ENCODE measurements at regions not wholly inside any gene's neighbourhood (a gene's known extent, or its start where the extent isn't known, plus 50 kb on each side); places are given as distances from the start of the nearest gene placed in this dataset.
A peak's percentile ranks its signal among the peaks of the same experiment; 100 is the strongest.
"Not testable (repeated sequence)": the region's sequence is repeated elsewhere in the genome, so short reads cannot be mapped to it uniquely, and the experiment has no call there.

GRCh38 chr1:112855152-112855828 is 100.7 kb downstream of the SLC16A1 start:
- Histone ChIP-seq H3K9ac (ENCODE audit: low read depth, low read length) (peak overlapping the region; percentile 22; the same call in 1 of the 2 replicates), H3K4me1 (ENCODE audit: insufficient read depth, low read length) (peaks cover 10% of the 10 kb centered on the region), H3K36me3 (ENCODE audit: insufficient read depth, low read length) (no peaks in the 10 kb centered on the region)

GRCh38 chr1:112854368-112854984 is 101.5 kb downstream of the SLC16A1 start:
- not testable (repeated sequence) for H3K4me1 ChIP-seq (ENCODE audit: insufficient read depth, low read length); H3K36me3 ChIP-seq (ENCODE audit: insufficient read depth, low read length); H3K9me3 ChIP-seq (ENCODE audit: control insufficient read depth, insufficient read depth, low read length)
- H3K9ac ChIP-seq (ENCODE audit: low read depth, low read length) = peak overlapping the region; percentile 22; the same call in 1 of the 2 replicates

More at GRCh38 chr1:112855152-112855828, 100.7 kb downstream of the SLC16A1 start:
- no peaks in the 10 kb centered on the region for H3K9me3 ChIP-seq (ENCODE audit: control insufficient read depth, insufficient read depth, low read length)

- not testable (repeated sequence) for H3K4me1 ChIP-seq (ENCODE audit: insufficient read depth, low read length); H3K9me3 ChIP-seq (ENCODE audit: control insufficient read depth, insufficient read depth, low read length); H3K36me3 ChIP-seq (ENCODE audit: insufficient read depth, low read length); H3K9ac ChIP-seq (ENCODE audit: low read depth, low read length)
Observed at GRCh38 chr1:112853915-112854314, 102.1 kb downstream of the SLC16A1 start.

- H3K9me3 ChIP-seq (ENCODE audit: control insufficient read depth, insufficient read depth, low read length) = no peaks in the 10 kb centered on the region
Observed at GRCh38 chr1:112852934-112853333, 103.1 kb downstream of the SLC16A1 start.

GRCh38 chr1:112852276-112852675 is 103.7 kb downstream of the SLC16A1 start:
- Histone ChIP-seq H3K4me1 (ENCODE audit: insufficient read depth, low read length) (peaks cover 8% of the 10 kb centered on the region), H3K9ac (ENCODE audit: low read depth, low read length) (no peak overlapping the region), H3K36me3 (ENCODE audit: insufficient read depth, low read length) (no peaks in the 10 kb centered on the region), H3K9me3 (ENCODE audit: control insufficient read depth, insufficient read depth, low read length) (no peaks in the 10 kb centered on the region)

More at GRCh38 chr1:112852934-112853333, 103.1 kb downstream of the SLC16A1 start:
- H3K9ac ChIP-seq (ENCODE audit: low read depth, low read length) = no peak overlapping the region
- H3K4me1 ChIP-seq (ENCODE audit: insufficient read depth, low read length) = peaks cover 10% of the 10 kb centered on the region
- no peaks in the 10 kb centered on the region for H3K36me3 ChIP-seq (ENCODE audit: insufficient read depth, low read length)

- Histone ChIP-seq H3K9ac (ENCODE audit: low read depth, low read length) (peak overlapping the region; percentile 56; the same call in 1 of the 2 replicates), H3K9me3 (ENCODE audit: control insufficient read depth, insufficient read depth, low read length) (no peaks in the 10 kb centered on the region), H3K36me3 (ENCODE audit: insufficient read depth, low read length) (no peaks in the 10 kb centered on the region), H3K4me1 (ENCODE audit: insufficient read depth, low read length) (peaks cover 8% of the 10 kb centered on the region; the same call in 1 of the 2 replicates)
Observed at GRCh38 chr1:112850034-112850757, 105.8 kb downstream of the SLC16A1 start.

GRCh38 chr1:112849425-112850033 is 106.5 kb downstream of the SLC16A1 start:
- H3K9me3 ChIP-seq (ENCODE audit: control insufficient read depth, insufficient read depth, low read length) = no peaks in the 10 kb centered on the region
- H3K4me1 ChIP-seq (ENCODE audit: insufficient read depth, low read length) = peaks cover 6% of the 10 kb centered on the region
- peak overlapping the region; percentile 56; the same call in 1 of the 2 replicates for H3K9ac ChIP-seq (ENCODE audit: low read depth, low read length)
- no peaks in the 10 kb centered on the region for H3K36me3 ChIP-seq (ENCODE audit: insufficient read depth, low read length)

GRCh38 chr1:112841825-112842224 is 114.2 kb downstream of the SLC16A1 start:
- H3K9me3 ChIP-seq (ENCODE audit: control insufficient read depth, insufficient read depth, low read length) = no peaks in the 10 kb centered on the region
- peaks cover 13% of the 10 kb centered on the region for H3K4me1 ChIP-seq (ENCODE audit: insufficient read depth, low read length)

GRCh38 chr1:112840631-112841624 is 115.1 kb downstream of the SLC16A1 start:
- Histone ChIP-seq H3K9ac (ENCODE audit: low read depth, low read length) (no peak overlapping the region), H3K4me1 (ENCODE audit: insufficient read depth, low read length) (peaks cover 13% of the 10 kb centered on the region), H3K9me3 (ENCODE audit: control insufficient read depth, insufficient read depth, low read length) (no peaks in the 10 kb centered on the region), H3K36me3 (ENCODE audit: insufficient read depth, low read length) (no peaks in the 10 kb centered on the region)

More at GRCh38 chr1:112841825-112842224, 114.2 kb downstream of the SLC16A1 start:
- Histone ChIP-seq H3K36me3 (ENCODE audit: insufficient read depth, low read length) (no peaks in the 10 kb centered on the region), H3K9ac (ENCODE audit: low read depth, low read length) (no peak overlapping the region)

GRCh38 chr1:112836642-112837041 is 119.4 kb downstream of the SLC16A1 start:
- no peak overlapping the region for H3K9ac ChIP-seq (ENCODE audit: low read depth, low read length)
- H3K36me3 ChIP-seq (ENCODE audit: insufficient read depth, low read length) = no peaks in the 10 kb centered on the region; the same call in 1 of the 2 replicates
- H3K4me1 ChIP-seq (ENCODE audit: insufficient read depth, low read length) = peaks cover 7% of the 10 kb centered on the region
- H3K9me3 ChIP-seq (ENCODE audit: control insufficient read depth, insufficient read depth, low read length) = no peaks in the 10 kb centered on the region

GRCh38 chr1:112833806-112834205 is 118.7 kb upstream of the PPM1J start:
- Histone ChIP-seq H3K9ac (ENCODE audit: low read depth, low read length) (no peak overlapping the region), H3K36me3 (ENCODE audit: insufficient read depth, low read length) (no peaks in the 10 kb centered on the region; the same call in 1 of the 2 replicates), H3K4me1 (ENCODE audit: insufficient read depth, low read length) (no peaks in the 10 kb centered on the region), H3K9me3 (ENCODE audit: control insufficient read depth, insufficient read depth, low read length) (no peaks in the 10 kb centered on the region)

- not testable (repeated sequence) for H3K9ac ChIP-seq (ENCODE audit: low read depth, low read length); H3K4me1 ChIP-seq (ENCODE audit: insufficient read depth, low read length)
Observed at GRCh38 chr1:112832259-112832658, 117.1 kb upstream of the PPM1J start.

GRCh38 chr1:112829691-112830090 is 114.6 kb upstream of the PPM1J start:
- peaks cover 15% of the 10 kb centered on the region for H3K4me1 ChIP-seq (ENCODE audit: insufficient read depth, low read length)
- not testable (repeated sequence) for H3K36me3 ChIP-seq (ENCODE audit: insufficient read depth, low read length); H3K9me3 ChIP-seq (ENCODE audit: control insufficient read depth, insufficient read depth, low read length); H3K9ac ChIP-seq (ENCODE audit: low read depth, low read length)

More at GRCh38 chr1:112832259-112832658, 117.1 kb upstream of the PPM1J start:
- H3K36me3 ChIP-seq (ENCODE audit: insufficient read depth, low read length); H3K9me3 ChIP-seq (ENCODE audit: control insufficient read depth, insufficient read depth, low read length): not testable (repeated sequence)
